OCI-LY1 (cell line): ENCODE measurements at regions not wholly inside any gene's neighbourhood (a gene's known extent, or its start where the extent isn't known, plus 50 kb on each side); places are given as distances from the start of the nearest gene placed in this dataset.

Experiments used
- H2AFZ ChIP-seq: fragments of 200-600 bp; sonication (generic), shearing (Covaris generic); 2 replicates; pipeline ENCODE4 v1.6.0; 2014; ENCODE audit warnings: antibody characterized with exemption, mild to moderate bottlenecking, low read length
- H3F3A ChIP-seq: fragments of 200-600 bp; sonication (generic), shearing (Covaris generic); 2 replicates; pipeline ENCODE4 v1.6.0; 2014; ENCODE audit warnings: mild to moderate bottlenecking, antibody characterized with exemption, low read length, moderate library complexity; ENCODE audit not compliant: insufficient read depth
- H3K27ac ChIP-seq: fragments of 200-600 bp; sonication (generic); 2 replicates; pipeline ENCODE4 v1.5.1; 2014; ENCODE audit warnings: low read length, mixed run types, mild to moderate bottlenecking, low read depth; ENCODE audit not compliant: poor library complexity, severe bottlenecking
- H3K27me3 ChIP-seq: fragments of 200-600 bp; sonication (generic); 2 replicates; pipeline ENCODE4 v1.6.0; 2014; ENCODE audit warnings: antibody characterized with exemption, mild to moderate bottlenecking, low read length, moderate library complexity; ENCODE audit not compliant: insufficient read depth
- H3K36me3 ChIP-seq: fragments of 200-600 bp; sonication (generic); 2 replicates; pipeline ENCODE4 v1.6.1; 2014; ENCODE audit warnings: mild to moderate bottlenecking, antibody characterized with exemption, low read length, moderate library complexity, mixed read lengths; ENCODE audit not compliant: insufficient read depth
- H3K4me1 ChIP-seq: fragments of 200-600 bp; sonication (generic); 2 replicates; pipeline ENCODE4 v1.5.1; 2014; ENCODE audit warnings: mild to moderate bottlenecking, low read length, moderate library complexity; ENCODE audit not compliant: insufficient read depth, severe bottlenecking
- H3K4me2 ChIP-seq: fragments of 200-600 bp; sonication (generic), shearing (Covaris generic); 2 replicates; pipeline ENCODE4 v1.6.1; 2014; ENCODE audit warnings: low read length
- H3K4me3 ChIP-seq: fragments of 200-600 bp; sonication (generic); 2 replicates; pipeline ENCODE4 v1.5.1; 2014; ENCODE audit warnings: low read length, low read depth, mild to moderate bottlenecking, mixed read lengths; ENCODE audit not compliant: poor library complexity, severe bottlenecking
- H3K79me2 ChIP-seq: fragments of 200-600 bp; shearing (Covaris generic); 2 replicates; pipeline ENCODE4 v1.6.1; 2016; ENCODE audit warnings: mixed run types, low read length, mixed read lengths; ENCODE audit not compliant: insufficient read depth
- H3K9ac ChIP-seq: fragments of 200-600 bp; sonication (generic), shearing (Covaris generic); 2 replicates; pipeline ENCODE4 v1.6.1; 2014; ENCODE audit warnings: mild to moderate bottlenecking, low read length, mixed read lengths
- H3K9me2 ChIP-seq: fragments of 200-600 bp; sonication (generic), shearing (Covaris generic); 2 replicates; pipeline ENCODE4 v1.6.1; 2014; ENCODE audit warnings: low read depth, mild to moderate bottlenecking, low read length, mixed read lengths
- H3K9me3 ChIP-seq: fragments of 200-600 bp; shearing (Covaris generic); 2 replicates; pipeline ENCODE4 v1.6.1; 2014; ENCODE audit warnings: low read length, mixed read lengths
- H4K20me1 ChIP-seq: fragments of 200-600 bp; sonication (generic), shearing (Covaris generic); 2 replicates; pipeline ENCODE4 v1.6.0; 2016; ENCODE audit warnings: mild to moderate bottlenecking, low read length; ENCODE audit not compliant: insufficient read depth
- EZH2 ChIP-seq: fragments of 200-600 bp; sonication (generic), shearing (Covaris generic); IDR thresholded peaks from 2 replicates; pipeline ENCODE4 v1.8.0; 2017; ENCODE audit warnings: borderline replicate concordance, mixed run types, mild to moderate bottlenecking, antibody characterized with exemption, low read length, moderate library complexity, mixed read lengths
- TF ChIP-seq, protein P1 (sequence below): fragments of 200-600 bp; sonication (generic), shearing (Covaris generic); IDR thresholded peaks from 2 replicates; pipeline ENCODE4 v1.5.1; 2017; ENCODE audit warnings: mild to moderate bottlenecking, antibody characterized with exemption, low read length, moderate library complexity, mixed read lengths

DNA sequence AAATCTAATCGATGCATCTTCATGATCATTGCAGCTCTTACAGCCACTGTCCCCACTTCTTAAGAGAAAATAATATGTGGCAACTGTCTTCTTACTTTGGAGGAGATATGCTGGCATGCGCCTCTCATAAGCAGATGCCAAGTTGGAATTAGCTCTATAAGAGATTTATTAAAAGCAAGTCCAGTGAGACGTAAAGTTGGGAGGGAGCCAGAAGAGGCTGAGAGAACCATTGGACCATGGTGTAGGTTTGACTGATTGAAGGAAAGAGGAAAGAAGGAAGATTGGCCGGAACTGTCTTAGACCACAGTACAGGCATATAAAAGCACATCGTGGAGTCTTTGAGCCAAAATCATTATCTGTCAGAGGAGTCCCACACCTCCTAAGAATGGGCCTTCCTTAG lies 265.7 kb upstream of the ZC3H15 start:
- no peaks in the 10 kb centered on the region for H3K9me3 ChIP-seq
- no peak overlapping the region for H3K27ac ChIP-seq

DNA sequence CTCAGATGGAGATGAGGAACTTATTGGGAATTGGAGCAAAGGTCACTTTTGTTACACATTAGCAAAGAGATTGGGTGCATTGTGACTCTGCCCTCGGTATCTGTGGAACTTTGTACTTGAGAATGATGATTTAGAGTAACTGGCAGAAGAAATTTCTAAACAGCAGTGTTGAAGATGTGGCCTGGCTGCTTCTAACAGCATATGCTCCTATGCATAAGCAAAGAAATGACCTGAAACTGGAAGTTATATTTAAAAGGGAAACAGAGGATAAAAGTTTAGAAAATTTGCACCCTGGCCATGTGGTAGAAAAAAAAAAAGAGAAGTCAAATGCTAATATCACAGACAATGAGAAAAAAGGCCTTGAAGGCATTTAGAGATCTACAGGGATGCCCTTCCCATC lies 256.8 kb upstream of the ZC3H15 start:
- Histone ChIP-seq H3K9ac (no peak overlapping the region), H3K4me1 (no peaks in the 10 kb centered on the region), H3K79me2 (no peaks in the 10 kb centered on the region), H3K4me2 (no peak overlapping the region), H3K4me3 (no peak overlapping the region), H2AFZ (no peak overlapping the region), H4K20me1 (no peaks in the 10 kb centered on the region), H3K27me3 (no peaks in the 10 kb centered on the region), H3K36me3 (no peaks in the 10 kb centered on the region), H3K9me3 (0 out of 2 replicates have a peak, but pooled peaks cover 3% of the 10 kb centered on the region), H3K9me2 (no peaks in the 10 kb centered on the region), H3F3A (no peaks in the 10 kb centered on the region), H3K27ac (no peak overlapping the region)
- TF ChIP-seq EZH2 = no peak
- TF ChIP-seq, protein P1, sequence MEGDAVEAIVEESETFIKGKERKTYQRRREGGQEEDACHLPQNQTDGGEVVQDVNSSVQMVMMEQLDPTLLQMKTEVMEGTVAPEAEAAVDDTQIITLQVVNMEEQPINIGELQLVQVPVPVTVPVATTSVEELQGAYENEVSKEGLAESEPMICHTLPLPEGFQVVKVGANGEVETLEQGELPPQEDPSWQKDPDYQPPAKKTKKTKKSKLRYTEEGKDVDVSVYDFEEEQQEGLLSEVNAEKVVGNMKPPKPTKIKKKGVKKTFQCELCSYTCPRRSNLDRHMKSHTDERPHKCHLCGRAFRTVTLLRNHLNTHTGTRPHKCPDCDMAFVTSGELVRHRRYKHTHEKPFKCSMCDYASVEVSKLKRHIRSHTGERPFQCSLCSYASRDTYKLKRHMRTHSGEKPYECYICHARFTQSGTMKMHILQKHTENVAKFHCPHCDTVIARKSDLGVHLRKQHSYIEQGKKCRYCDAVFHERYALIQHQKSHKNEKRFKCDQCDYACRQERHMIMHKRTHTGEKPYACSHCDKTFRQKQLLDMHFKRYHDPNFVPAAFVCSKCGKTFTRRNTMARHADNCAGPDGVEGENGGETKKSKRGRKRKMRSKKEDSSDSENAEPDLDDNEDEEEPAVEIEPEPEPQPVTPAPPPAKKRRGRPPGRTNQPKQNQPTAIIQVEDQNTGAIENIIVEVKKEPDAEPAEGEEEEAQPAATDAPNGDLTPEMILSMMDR = no peak

More for the DNA sequence above, 265.7 kb upstream of the ZC3H15 start:
- H3K4me1 ChIP-seq = no peaks in the 10 kb centered on the region
- H4K20me1 ChIP-seq = no peaks in the 10 kb centered on the region
- no peaks in the 10 kb centered on the region for H3K9me2 ChIP-seq
- TF ChIP-seq, protein P1 = no peak
- no peak for TF ChIP-seq EZH2
- H3F3A ChIP-seq = no peaks in the 10 kb centered on the region
- H3K9ac ChIP-seq = no peak overlapping the region
- no peak overlapping the region for H2AFZ ChIP-seq
- H3K27me3 ChIP-seq = no peaks in the 10 kb centered on the region
- H3K79me2 ChIP-seq = no peaks in the 10 kb centered on the region
- no peak overlapping the region for H3K4me2 ChIP-seq
- H3K4me3 ChIP-seq = no peak overlapping the region
- no peaks in the 10 kb centered on the region for H3K36me3 ChIP-seq

DNA sequence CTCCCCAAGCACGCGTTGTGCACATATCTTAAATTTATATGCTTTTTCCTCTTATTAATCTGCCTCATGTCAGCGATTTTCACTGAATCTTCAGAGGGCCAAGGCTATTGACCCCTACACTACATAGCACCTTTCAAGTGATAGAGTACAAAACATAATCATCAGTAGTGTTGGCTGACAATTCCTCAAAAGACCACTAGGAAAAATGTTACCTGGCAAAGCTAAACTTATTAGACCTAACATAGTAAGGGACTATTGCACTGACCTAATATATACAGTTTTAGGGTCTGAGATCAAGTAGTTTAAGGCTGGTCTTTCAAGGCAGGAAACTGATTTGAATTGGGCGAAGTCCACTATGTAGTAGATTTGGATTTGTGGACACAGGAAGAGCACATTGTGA lies 244.2 kb upstream of the ZC3H15 start:
- H3K79me2 ChIP-seq = no peaks in the 10 kb centered on the region
- H3K9me3 ChIP-seq = no peaks in the 10 kb centered on the region
- H3K27me3 ChIP-seq = no peaks in the 10 kb centered on the region
- H4K20me1 ChIP-seq = no peaks in the 10 kb centered on the region
- TF ChIP-seq EZH2 = no peak
- TF ChIP-seq, protein P1 = no peak; the same call in 1 of the 2 replicates
- no peaks in the 10 kb centered on the region for H3K4me1 ChIP-seq
- no peaks in the 10 kb centered on the region for H3K9me2 ChIP-seq
- H3K27ac ChIP-seq = no peak overlapping the region
- H3F3A ChIP-seq = no peaks in the 10 kb centered on the region
- H3K9ac ChIP-seq = no peak overlapping the region
- H3K4me2 ChIP-seq = no peak overlapping the region
- no peak overlapping the region for H3K4me3 ChIP-seq
- no peaks in the 10 kb centered on the region for H3K36me3 ChIP-seq
- no peak overlapping the region for H2AFZ ChIP-seq
